Liver (tissue), 8 donors: ENCODE measurements at regions not wholly inside any gene's neighbourhood (a gene's known extent, or its start where the extent isn't known, plus 50 kb on each side); places are given as distances from the start of the nearest gene placed in this dataset.

Experiments used
- DNase-seq: peaks from one replicate; pipeline ENCODE4 v3.0.0-alpha.2; 2017; ENCODE audit warnings: low spot score
- H3K27ac ChIP-seq, 2 donors: one replicate each; pipeline ENCODE4 v1.7.0; 2013; ENCODE audit warnings: inconsistent platforms in 2 of 2, low read length in 2 of 2, control low read depth in 1 of 2, low read depth in 1 of 2, mild to moderate bottlenecking in 1 of 2
- H3K27me3 ChIP-seq, 4 donors: one replicate each; pipeline versions ENCODE4 v1.6.1 to v1.7.0; 2013; ENCODE audit warnings: low read length in 3 of 4, inconsistent platforms in 1 of 4, mild to moderate bottlenecking in 1 of 4, moderate library complexity in 1 of 4; ENCODE audit not compliant: control insufficient read depth in 4 of 4, insufficient read depth in 4 of 4
- H3K36me3 ChIP-seq, 4 donors: one replicate each; pipeline versions ENCODE4 v1.6.1 to v1.7.0; 2013; ENCODE audit warnings: low read length in 3 of 4, mild to moderate bottlenecking in 3 of 4, low read depth in 1 of 4, moderate library complexity in 1 of 4; ENCODE audit not compliant: control insufficient read depth in 4 of 4, insufficient read depth in 3 of 4
- H3K4me1 ChIP-seq, 4 donors: one replicate each; pipeline versions ENCODE4 v1.6.1 to v1.7.0; 2013; ENCODE audit warnings: low read length in 3 of 4, mild to moderate bottlenecking in 3 of 4, moderate library complexity in 1 of 4; ENCODE audit not compliant: control insufficient read depth in 4 of 4, insufficient read depth in 4 of 4
- H3K4me3 ChIP-seq, 3 donors: one replicate each; pipeline versions ENCODE4 v1.6.1 to v1.7.0; 2013; ENCODE audit warnings: low read length in 3 of 3, control low read depth in 1 of 3, low read depth in 1 of 3, mild to moderate bottlenecking in 1 of 3
- H3K9ac ChIP-seq, 2 donors: one replicate each; pipeline ENCODE4 v1.7.0; 2013; ENCODE audit warnings: low read length in 2 of 2, mild to moderate bottlenecking in 2 of 2, moderate library complexity in 2 of 2, control low read depth in 1 of 2, low read depth in 1 of 2
- H3K9me3 ChIP-seq, 4 donors: one replicate each; pipeline versions ENCODE4 v1.6.1 to v1.7.0; 2013; ENCODE audit warnings: low read length in 3 of 4; ENCODE audit not compliant: control insufficient read depth in 4 of 4
- ATF3 ChIP-seq: IDR thresholded peaks from 2 replicates; pipeline ENCODE4 v1.6.1; 2016; ENCODE audit warnings: antibody characterized with exemption
- CTCF ChIP-seq: fragments of 150-350 bp; IDR thresholded peaks from 2 replicates; pipeline ENCODE4 v1.5.1; 2017; ENCODE audit warnings: improper control_type of control experiment, low read depth, low read length; ENCODE audit not compliant: missing input control
- EGR1 ChIP-seq, 2 donors: IDR thresholded peaks; 2 replicates each; pipeline ENCODE4 v1.6.1; 2016 to 2018; ENCODE audit warnings: antibody characterized with exemption in 2 of 2, low read depth in 2 of 2
- FOXA1 ChIP-seq: IDR thresholded peaks from 2 replicates; pipeline ENCODE4 v1.6.1; 2016; ENCODE audit warnings: antibody characterized with exemption
- FOXA2 ChIP-seq: IDR thresholded peaks from 2 replicates; pipeline ENCODE4 v1.6.1; 2016; ENCODE audit warnings: antibody characterized with exemption
- GABPA ChIP-seq, 2 donors: IDR thresholded peaks in 1 of 2; conservative IDR thresholded peaks in 1 of 2; 2 replicates each; pipeline ENCODE4 v1.6.1; 2016; ENCODE audit warnings: antibody characterized with exemption in 2 of 2, mild to moderate bottlenecking in 1 of 2, moderate library complexity in 1 of 2
- HNF4A ChIP-seq, 2 donors: conservative IDR thresholded peaks; 2 replicates each; pipeline ENCODE4 v1.6.1; 2016; ENCODE audit warnings: antibody characterized with exemption in 2 of 2, mild to moderate bottlenecking in 2 of 2
- HNF4G ChIP-seq: IDR thresholded peaks from 2 replicates; pipeline ENCODE4 v1.6.1; 2016; ENCODE audit warnings: antibody characterized with exemption
- MAX ChIP-seq: IDR thresholded peaks from 2 replicates; pipeline ENCODE4 v1.6.1; 2016; ENCODE audit warnings: antibody characterized with exemption
- NR2F2 ChIP-seq: IDR thresholded peaks from 2 replicates; pipeline ENCODE4 v1.6.1; 2016; ENCODE audit warnings: antibody characterized with exemption
- RAD21 ChIP-seq, 2 donors: IDR thresholded peaks; 2 replicates each; pipeline ENCODE4 v1.6.1; 2016; ENCODE audit warnings: antibody characterized with exemption in 2 of 2, mild to moderate bottlenecking in 2 of 2
- REST ChIP-seq: IDR thresholded peaks from 2 replicates; pipeline ENCODE4 v1.6.1; 2016; ENCODE audit warnings: antibody characterized with exemption, mild to moderate bottlenecking
- RXRA ChIP-seq, 2 donors: IDR thresholded peaks; 2 replicates each; pipeline ENCODE4 v1.6.1; 2017 to 2018; ENCODE audit warnings: antibody characterized with exemption in 2 of 2, mild to moderate bottlenecking in 1 of 2
- SP1 ChIP-seq: IDR thresholded peaks from 2 replicates; pipeline ENCODE4 v1.6.1; 2018; ENCODE audit warnings: antibody characterized with exemption, mild to moderate bottlenecking
- TAF1 ChIP-seq: conservative IDR thresholded peaks from 2 replicates; pipeline ENCODE4 v1.6.1; 2016; ENCODE audit warnings: antibody characterized with exemption, mild to moderate bottlenecking
- YY1 ChIP-seq: IDR thresholded peaks from 2 replicates; pipeline ENCODE4 v1.6.1; 2016; ENCODE audit warnings: antibody characterized with exemption, mild to moderate bottlenecking
- ZBTB33 ChIP-seq: IDR thresholded peaks from 2 replicates; pipeline ENCODE4 v1.6.1; 2016; ENCODE audit warnings: antibody characterized with exemption
- WGBS: extraction: QIAGEN DNeasy Blood & Tissue Kit; methylation state at CpG from one replicate; pipeline ENCODE4 v1.1.7; 2013; 5-methylcytosine and 5-hydroxymethylcytosine counted together
- donor health status: healthy.
- donor health status: healthy.
- donor health status: healthy.
- donor health status: healthy.
- donor health status: healthy.

- 79% methylated on average over 3 of the region's 3 CpGs for WGBS
- no peaks in the 10 kb centered on the region for H3K27me3 ChIP-seq
- TF ChIP-seq TAF1 (no peak), MAX (no peak), RXRA (IDR thresholded peaks at IDR 0.05) (no peak), FOXA1 (no peak), HNF4G (no peak), YY1 (no peak), SP1 (no peak), HNF4A (conservative IDR thresholded peaks at IDR 0.05) (no peak), FOXA2 (no peak), RAD21 (IDR thresholded peaks at IDR 0.05) (no peak), CTCF (no peak), GABPA (IDR thresholded peaks at IDR 0.05 in 1 of 2, conservative IDR thresholded peaks at IDR 0.05 in 1 of 2) (no peak), ZBTB33 (no peak)
- no peaks in the 10 kb centered on the region for H3K36me3 ChIP-seq
- DNase-seq: no peak
- H3K9me3 ChIP-seq: no peaks in the 10 kb centered on the region
- H3K27ac ChIP-seq: no peak overlapping the region
- no peak overlapping the region for H3K4me3 ChIP-seq
- no peaks in the 10 kb centered on the region for H3K4me1 ChIP-seq
- no peak overlapping the region for H3K9ac ChIP-seq
Measured at GRCh38 chr2:4518596-4518995, 815.2 kb downstream of the DCDC2C start.

- Histone ChIP-seq H3K4me3 (no peak overlapping the region), H3K36me3 (no peaks in the 10 kb centered on the region), H3K4me1 (no peaks in the 10 kb centered on the region), H3K27me3 (no peaks in the 10 kb centered on the region), H3K9me3 (no peaks in the 10 kb centered on the region), H3K27ac (no peak overlapping the region), H3K9ac (no peak overlapping the region)
- 71% methylated on average over 15 of the region's 15 CpGs for WGBS
- no peak for DNase-seq
- no peak for TF ChIP-seq FOXA1
- no peak for TF ChIP-seq GABPA (IDR thresholded peaks at IDR 0.05 in 1 of 2, conservative IDR thresholded peaks at IDR 0.05 in 1 of 2)
- no peak for TF ChIP-seq NR2F2
- TF ChIP-seq EGR1 (IDR thresholded peaks at IDR 0.05; ENCODE audit: low read depth in 2 of 2): no peak
- TF ChIP-seq HNF4A (conservative IDR thresholded peaks at IDR 0.05): no peak
- TF ChIP-seq CTCF: no peak
- no peak for TF ChIP-seq ZBTB33
- no peak for TF ChIP-seq ATF3
- no peak for TF ChIP-seq SP1
- no peak for TF ChIP-seq FOXA2
- no peak for TF ChIP-seq MAX
- TF ChIP-seq HNF4G: no peak
- no peak for TF ChIP-seq REST
- no peak for TF ChIP-seq RXRA (IDR thresholded peaks at IDR 0.05)
- no peak for TF ChIP-seq TAF1
Measured at GRCh38 chr2:4522498-4523421, 819.4 kb downstream of the DCDC2C start.
